SK-N-SH (cell line): ENCODE measurements at regions not wholly inside any gene's neighbourhood (a gene's known extent, or its start where the extent isn't known, plus 50 kb on each side); places are given as distances from the start of the nearest gene placed in this dataset.

Experiments used
- CTCF ChIA-PET: fragments of 300-600, 350-600 bp; formaldehyde crosslinking; extraction: SDS; loops from one replicate; lab custom pipeline; 2021; lab: Yijun Ruan, JAX
- POLR2A ChIA-PET: fragments of 350-600 bp; sonication (Branson Sonifier 250); formaldehyde crosslinking; extraction: SDS; loops from one replicate; lab custom pipeline; 2020; ENCODE audit warnings: antibody characterized with exemption, inconsistent platforms; lab: Yijun Ruan, JAX
- DNase-seq: peaks from one replicate; pipeline ENCODE4 v3.0.0; 2012
- H2AFZ ChIP-seq: fragments of 200-600 bp; sonication (generic); 2 replicates; pipeline ENCODE4 v1.8.1; 2016; ENCODE audit warnings: antibody characterized with exemption, mild to moderate bottlenecking, low read depth
- H3F3A ChIP-seq: fragments of 200-600 bp; sonication (generic); replicated peaks from 2 replicates; pipeline ENCODE3; 2016; ENCODE audit warnings: antibody characterized with exemption, mild to moderate bottlenecking; ENCODE audit not compliant: insufficient read depth
- H3K27ac ChIP-seq, 2 experiments: fragments of 200-500 bp in 1 of 2; fragments of 200-600 bp in 1 of 2; sonication (Bioruptor generic) in 1 of 2; sonication (generic), shearing (Covaris generic) in 1 of 2; 2 replicates each; pipeline versions ENCODE4 v1.5.1 to v1.6.1; 2014 to 2016; ENCODE audit warnings: low read depth in 2 of 2, inconsistent platforms in 1 of 2, low read length in 1 of 2, mild to moderate bottlenecking in 1 of 2, mixed read lengths in 1 of 2
- H3K27me3 ChIP-seq: fragments of 200-600 bp; sonication (generic), shearing (Covaris generic); 2 replicates; pipeline ENCODE4 v1.6.1; 2016; ENCODE audit warnings: mixed run types; ENCODE audit not compliant: insufficient read depth
- H3K36me3 ChIP-seq, 2 experiments: fragments of 200-500 bp in 1 of 2; fragments of 200-600 bp in 1 of 2; sonication (Bioruptor generic) in 1 of 2; sonication (generic) in 1 of 2; replicated peaks in 1 of 2; 2 replicates each; pipeline versions ENCODE3 to v1.5.1; 2014 to 2016; ENCODE audit warnings: low read length in 1 of 2, mild to moderate bottlenecking in 1 of 2; ENCODE audit not compliant: insufficient read depth in 2 of 2, control insufficient read depth in 1 of 2
- H3K4me1 ChIP-seq, 2 experiments: fragments of 200-500 bp in 1 of 2; fragments of 200-600 bp in 1 of 2; sonication (Bioruptor generic) in 1 of 2; sonication (generic), shearing (Covaris generic) in 1 of 2; 2 replicates each; pipeline versions ENCODE4 v1.5.1 to v1.6.1; 2014 to 2016; ENCODE audit warnings: low read depth in 1 of 2, low read length in 1 of 2, mixed run types in 1 of 2; ENCODE audit not compliant: insufficient read depth in 2 of 2, control insufficient read depth in 1 of 2
- H3K4me2 ChIP-seq: fragments of 200-600 bp; sonication (generic), shearing (Covaris generic); 2 replicates; pipeline ENCODE4 v1.6.1; 2017; ENCODE audit warnings: mixed run types
- H3K4me3 ChIP-seq, 2 experiments: fragments of 200-500 bp in 1 of 2; fragments of 200-600 bp in 1 of 2; sonication (Bioruptor generic) in 1 of 2; sonication (generic), shearing (Covaris generic) in 1 of 2; 2 replicates each; pipeline versions ENCODE4 v1.5.1 to v1.8.1; 2014 to 2016; ENCODE audit warnings: low read depth in 2 of 2, inconsistent platforms in 1 of 2, low read length in 1 of 2, mild to moderate bottlenecking in 1 of 2, mixed read lengths in 1 of 2, moderate library complexity in 1 of 2
- H3K79me2 ChIP-seq: fragments of 200-600 bp; sonication (generic); 2 replicates; pipeline ENCODE4 v1.8.1; 2017; ENCODE audit warnings: mild to moderate bottlenecking; ENCODE audit not compliant: insufficient read depth
- H3K9ac ChIP-seq: fragments of 200-600 bp; sonication (generic); 2 replicates; pipeline ENCODE4 v1.6.1; 2017; ENCODE audit warnings: mixed run types
- H3K9me2 ChIP-seq: fragments of 200-600 bp; sonication (generic); 2 replicates; pipeline ENCODE4 v1.6.1; 2017; ENCODE audit warnings: mixed run types
- H3K9me3 ChIP-seq: fragments of 200-600 bp; sonication (generic); 2 replicates; pipeline ENCODE4 v1.6.1; 2017; ENCODE audit warnings: mixed run types, mild to moderate bottlenecking, moderate library complexity
- H4K20me1 ChIP-seq: fragments of 200-600 bp; sonication (generic); 2 replicates; pipeline ENCODE4 v1.6.1; 2017; ENCODE audit warnings: mild to moderate bottlenecking, mixed run types; ENCODE audit not compliant: insufficient read depth
- CHD2 ChIP-seq: fragments of 150-350 bp; IDR thresholded peaks from 2 replicates; pipeline ENCODE4 v1.6.1; 2018; ENCODE audit warnings: low read length; ENCODE audit not compliant: partially characterized antibody
- EP300 ChIP-seq, 2 experiments: IDR thresholded peaks; 2 replicates each; pipeline versions ENCODE4 v1.4.0 to v1.6.1; 2012; ENCODE audit warnings: borderline replicate concordance in 1 of 2, low read depth in 1 of 2, low read length in 1 of 2
- FOSL2 ChIP-seq: IDR thresholded peaks from 2 replicates; pipeline ENCODE4 v1.4.0; 2012; ENCODE audit warnings: low read depth, mild to moderate bottlenecking, moderate library complexity, borderline replicate concordance
- FOXM1 ChIP-seq: IDR thresholded peaks from 2 replicates; pipeline ENCODE4 v1.4.0; 2012; ENCODE audit warnings: low read depth, mild to moderate bottlenecking
- MEF2A ChIP-seq: IDR thresholded peaks from 2 replicates; pipeline ENCODE4 v1.4.0; 2012; ENCODE audit warnings: low read depth, borderline replicate concordance
- NFIC ChIP-seq: IDR thresholded peaks from 2 replicates; pipeline ENCODE4 v1.4.0; 2012; ENCODE audit warnings: borderline replicate concordance
- RCOR1 ChIP-seq: fragments of 150-350 bp; IDR thresholded peaks from 2 replicates; pipeline ENCODE4 v1.6.1; 2017; ENCODE audit warnings: antibody characterized with exemption, low read length
- RFX5 ChIP-seq: IDR thresholded peaks from 2 replicates; pipeline ENCODE4 v1.6.1; 2012; ENCODE audit warnings: mild to moderate bottlenecking, improper control_type of control experiment, low read length
- RXRA ChIP-seq: IDR thresholded peaks from 2 replicates; pipeline ENCODE4 v1.4.0; 2012; ENCODE audit warnings: low read depth, mild to moderate bottlenecking, borderline replicate concordance
- SIN3A ChIP-seq: IDR thresholded peaks from 2 replicates; pipeline ENCODE4 v1.6.1; 2012; ENCODE audit warnings: low read depth, mild to moderate bottlenecking, low read length, moderate library complexity, borderline replicate concordance
- SMC3 ChIP-seq: IDR thresholded peaks from 2 replicates; pipeline ENCODE4 v1.6.1; 2012; ENCODE audit warnings: low read depth, low read length, improper control_type of control experiment
- TEAD4 ChIP-seq: IDR thresholded peaks from 2 replicates; pipeline ENCODE4 v1.4.0; 2012; ENCODE audit warnings: mild to moderate bottlenecking, borderline replicate concordance; ENCODE audit not compliant: insufficient read depth
- USF1 ChIP-seq: IDR thresholded peaks from 2 replicates; pipeline ENCODE4 v1.4.0; 2012; ENCODE audit warnings: low read depth, borderline replicate concordance
- USF2 ChIP-seq: fragments of 150-350 bp; IDR thresholded peaks from 2 replicates; pipeline ENCODE4 v1.6.1; 2017; ENCODE audit warnings: antibody characterized with exemption, low read length, low read depth, borderline replicate concordance
- YY1 ChIP-seq: IDR thresholded peaks from 2 replicates; pipeline ENCODE4 v1.4.0; 2012; ENCODE audit warnings: low read depth, mild to moderate bottlenecking
- ZBTB33 ChIP-seq: IDR thresholded peaks from 2 replicates; pipeline ENCODE4 v1.4.0; 2012; ENCODE audit warnings: low read depth, borderline replicate concordance
- WGBS: methylation state at CpG from one replicate; pipeline ENCODE4 v1.1.6; 2017; ENCODE audit warnings: low lambda C conversion rate; 5-methylcytosine and 5-hydroxymethylcytosine counted together
- TF ChIP-seq, protein P1 (sequence below): IDR thresholded peaks from 2 replicates; pipeline ENCODE4 v1.6.1; 2012; ENCODE audit warnings: mild to moderate bottlenecking, low read depth, low read length, moderate library complexity
- TF ChIP-seq, protein P2 (sequence below): fragments of 150-350 bp; IDR thresholded peaks from 2 replicates; pipeline ENCODE4 v1.6.1; 2016; ENCODE audit warnings: mild to moderate bottlenecking, low read depth, low read length
- TF ChIP-seq, protein P3 (sequence below): IDR thresholded peaks from 2 replicates; pipeline ENCODE4 v1.4.0; 2012; ENCODE audit warnings: low read depth
- TF ChIP-seq, protein P4 (sequence below): IDR thresholded peaks from 2 replicates; pipeline ENCODE4; 2012

DNA sequence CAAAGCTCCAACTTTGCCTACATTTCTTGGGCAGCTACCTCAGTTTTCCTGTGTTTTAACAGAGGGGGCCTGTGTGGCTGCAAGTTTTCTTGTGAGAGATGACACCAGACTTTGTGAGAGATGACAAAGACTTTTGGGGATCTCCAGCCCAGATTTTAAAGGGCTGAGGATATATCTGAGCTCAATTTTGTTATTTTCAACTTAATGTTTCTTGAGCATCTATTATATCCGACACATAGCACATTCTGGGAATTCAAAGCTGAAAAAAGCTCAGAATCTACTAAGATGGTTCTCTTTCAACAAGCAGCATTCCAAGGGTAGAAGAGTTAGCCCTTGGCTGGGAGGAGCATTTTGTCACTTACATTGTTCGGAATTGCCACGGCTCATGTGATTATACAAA, 53.4 kb upstream of the PTGFRN start (continued):
- TF ChIP-seq, protein P1, sequence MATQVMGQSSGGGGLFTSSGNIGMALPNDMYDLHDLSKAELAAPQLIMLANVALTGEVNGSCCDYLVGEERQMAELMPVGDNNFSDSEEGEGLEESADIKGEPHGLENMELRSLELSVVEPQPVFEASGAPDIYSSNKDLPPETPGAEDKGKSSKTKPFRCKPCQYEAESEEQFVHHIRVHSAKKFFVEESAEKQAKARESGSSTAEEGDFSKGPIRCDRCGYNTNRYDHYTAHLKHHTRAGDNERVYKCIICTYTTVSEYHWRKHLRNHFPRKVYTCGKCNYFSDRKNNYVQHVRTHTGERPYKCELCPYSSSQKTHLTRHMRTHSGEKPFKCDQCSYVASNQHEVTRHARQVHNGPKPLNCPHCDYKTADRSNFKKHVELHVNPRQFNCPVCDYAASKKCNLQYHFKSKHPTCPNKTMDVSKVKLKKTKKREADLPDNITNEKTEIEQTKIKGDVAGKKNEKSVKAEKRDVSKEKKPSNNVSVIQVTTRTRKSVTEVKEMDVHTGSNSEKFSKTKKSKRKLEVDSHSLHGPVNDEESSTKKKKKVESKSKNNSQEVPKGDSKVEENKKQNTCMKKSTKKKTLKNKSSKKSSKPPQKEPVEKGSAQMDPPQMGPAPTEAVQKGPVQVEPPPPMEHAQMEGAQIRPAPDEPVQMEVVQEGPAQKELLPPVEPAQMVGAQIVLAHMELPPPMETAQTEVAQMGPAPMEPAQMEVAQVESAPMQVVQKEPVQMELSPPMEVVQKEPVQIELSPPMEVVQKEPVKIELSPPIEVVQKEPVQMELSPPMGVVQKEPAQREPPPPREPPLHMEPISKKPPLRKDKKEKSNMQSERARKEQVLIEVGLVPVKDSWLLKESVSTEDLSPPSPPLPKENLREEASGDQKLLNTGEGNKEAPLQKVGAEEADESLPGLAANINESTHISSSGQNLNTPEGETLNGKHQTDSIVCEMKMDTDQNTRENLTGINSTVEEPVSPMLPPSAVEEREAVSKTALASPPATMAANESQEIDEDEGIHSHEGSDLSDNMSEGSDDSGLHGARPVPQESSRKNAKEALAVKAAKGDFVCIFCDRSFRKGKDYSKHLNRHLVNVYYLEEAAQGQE: no peak

- no peak overlapping the region for H3K9ac ChIP-seq
These were observed 52.6 kb upstream of the PTGFRN start for GRCh38 chr1:116857092-116857491.

More at GRCh38 chr1:116857092-116857491, 52.6 kb upstream of the PTGFRN start:
- H3K36me3 ChIP-seq: no peaks in the 10 kb centered on the region
- peaks cover 28 to 36% of the 10 kb centered on the region in 2 experiments for H3K4me1 ChIP-seq
- H2AFZ ChIP-seq: no peak overlapping the region
- H3K9me3 ChIP-seq: no peaks in the 10 kb centered on the region
- no peaks in the 10 kb centered on the region for H3K9me2 ChIP-seq
- no peaks in the 10 kb centered on the region for H3K27me3 ChIP-seq
- H3K79me2 ChIP-seq: no peaks in the 10 kb centered on the region
- TF ChIP-seq FOXM1 (no peak), SIN3A (no peak), TEAD4 (no peak), SMC3 (no peak), MEF2A (no peak), RXRA (no peak), RCOR1 (0 out of 2 replicates have a peak, but pooled peaks have one; percentile 59), YY1 (no peak), CHD2 (peak; percentile 29), EP300 (IDR thresholded peaks at IDR 0.05; ENCODE audit: borderline replicate concordance in 1 of 2, low read depth in 1 of 2, low read length in 1 of 2) (peak in 1 of 2 experiments; percentile 47; a peak in 1 of 4 replicates), FOSL2 (no peak), ZBTB33 (no peak), RFX5 (no peak), NFIC (no peak), USF2 (no peak), USF1 (no peak)
- TF ChIP-seq, protein P2, sequence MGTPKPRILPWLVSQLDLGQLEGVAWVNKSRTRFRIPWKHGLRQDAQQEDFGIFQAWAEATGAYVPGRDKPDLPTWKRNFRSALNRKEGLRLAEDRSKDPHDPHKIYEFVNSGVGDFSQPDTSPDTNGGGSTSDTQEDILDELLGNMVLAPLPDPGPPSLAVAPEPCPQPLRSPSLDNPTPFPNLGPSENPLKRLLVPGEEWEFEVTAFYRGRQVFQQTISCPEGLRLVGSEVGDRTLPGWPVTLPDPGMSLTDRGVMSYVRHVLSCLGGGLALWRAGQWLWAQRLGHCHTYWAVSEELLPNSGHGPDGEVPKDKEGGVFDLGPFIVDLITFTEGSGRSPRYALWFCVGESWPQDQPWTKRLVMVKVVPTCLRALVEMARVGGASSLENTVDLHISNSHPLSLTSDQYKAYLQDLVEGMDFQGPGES: no peak
- TF ChIP-seq, protein P3, sequence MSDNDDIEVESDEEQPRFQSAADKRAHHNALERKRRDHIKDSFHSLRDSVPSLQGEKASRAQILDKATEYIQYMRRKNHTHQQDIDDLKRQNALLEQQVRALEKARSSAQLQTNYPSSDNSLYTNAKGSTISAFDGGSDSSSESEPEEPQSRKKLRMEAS: no peak
- TF ChIP-seq, protein P4, sequence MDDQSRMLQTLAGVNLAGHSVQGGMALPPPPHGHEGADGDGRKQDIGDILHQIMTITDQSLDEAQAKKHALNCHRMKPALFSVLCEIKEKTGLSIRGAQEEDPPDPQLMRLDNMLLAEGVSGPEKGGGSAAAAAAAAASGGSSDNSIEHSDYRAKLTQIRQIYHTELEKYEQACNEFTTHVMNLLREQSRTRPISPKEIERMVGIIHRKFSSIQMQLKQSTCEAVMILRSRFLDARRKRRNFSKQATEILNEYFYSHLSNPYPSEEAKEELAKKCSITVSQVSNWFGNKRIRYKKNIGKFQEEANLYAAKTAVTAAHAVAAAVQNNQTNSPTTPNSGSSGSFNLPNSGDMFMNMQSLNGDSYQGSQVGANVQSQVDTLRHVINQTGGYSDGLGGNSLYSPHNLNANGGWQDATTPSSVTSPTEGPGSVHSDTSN: no peak
- 59% methylated on average over 3 of the region's 3 CpGs for WGBS
- H4K20me1 ChIP-seq: no peaks in the 10 kb centered on the region
- no peak overlapping the region for H3K4me2 ChIP-seq
- no peak overlapping the region; a peak in 1 of 4 replicates for H3K27ac ChIP-seq
- CTCF ChIA-PET: interaction anchor here (1.0 to 2.8 kb wide), 4 partner anchors 11 to 201 kb away, joined by 3 to 11 read pairs (median 6); no protein-coding TSS in a partner anchor
- H3F3A ChIP-seq: no peaks in the 10 kb centered on the region
- H3K4me3 ChIP-seq: no peak overlapping the region
- peak; percentile 40 for DNase-seq
- POLR2A ChIA-PET: interaction anchor here (1.5 to 2.5 kb wide), 2 partner anchors 21 to 203 kb away, joined by 5 to 12 read pairs; partner anchors contain the start of gene TTF2
